K562 (cell line): ENCODE measurements at regions not wholly inside any gene's neighbourhood (a gene's known extent, or its start where the extent isn't known, plus 50 kb on each side); places are given as distances from the start of the nearest gene placed in this dataset.

Experiments
- ATAC-seq: fragments of 200-7000 bp; cut with Tn5 transposase; 3 replicates; pipeline ENCODE4 v1.9.1; 2020; ENCODE audit warnings: moderate library complexity
- BruUV-seq: library from RNA; stranded (reverse); fragments of 400-500 nt; replicated peaks from 2 replicates; lab custom pipeline; 2021; lab: Mats Ljungman, UMichigan
- CTCF ChIA-PET: fragments of 300-600 bp; formaldehyde crosslinking; extraction: SDS; loops from one replicate; lab custom pipeline; 2021; ENCODE audit warnings: low intra/inter-chr PET ratio; lab: Yijun Ruan, JAX
- POLR2A ChIA-PET: fragments of 300-600, 350-650 bp; sonication (Branson Sonifier 250); formaldehyde crosslinking; extraction: SDS; loops from one replicate; lab custom pipeline; 2021; ENCODE audit warnings: antibody characterized with exemption, inconsistent platforms; lab: Yijun Ruan, JAX
- DNase-seq, 4 experiments: peaks; one replicate each; pipeline versions ENCODE4 v3.0.0 to v3.0.0-alpha.2; 2011 to 2018; ENCODE audit warnings: low spot score in 3 of 4, mixed read lengths in 3 of 4; ENCODE audit errors: extremely low read depth in 1 of 4
- FAIRE-seq: peaks from 2 replicates; lab custom pipeline; 2011; peaks lifted over from hg19 to GRCh38; lab: Jason Lieb, UNC
- H2AFZ ChIP-seq: 2 replicates; pipeline ENCODE4 v1.6.0; 2011; ENCODE audit warnings: low read depth, low read length, control low read depth, inconsistent platforms
- H3K27ac ChIP-seq: fragments of 200-600 bp; 3 replicates; pipeline ENCODE4 v1.8.0; 2011; ENCODE audit warnings: low read depth, mild to moderate bottlenecking, control low read depth, inconsistent platforms, low read length, moderate library complexity, mixed read lengths; ENCODE audit errors: extremely low read depth
- H3K27me3 ChIP-seq, 2 experiments: fragments of 300-600 bp in 1 of 2; 2 replicates in 1 of 2; 3 replicates in 1 of 2; pipeline versions ENCODE4 v1.6.0 to v1.8.0; 2011; ENCODE audit warnings: inconsistent platforms in 2 of 2, low read length in 2 of 2, mild to moderate bottlenecking in 1 of 2, mixed read lengths in 1 of 2, moderate library complexity in 1 of 2; ENCODE audit not compliant: control insufficient read depth in 2 of 2, insufficient read depth in 2 of 2
- H3K36me3 ChIP-seq: fragments of 300-600 bp; 3 replicates; pipeline ENCODE4 v1.8.0; 2011; ENCODE audit warnings: mild to moderate bottlenecking, low read length, inconsistent platforms; ENCODE audit not compliant: control insufficient read depth, insufficient read depth
- H3K4me1 ChIP-seq, 2 experiments: fragments of 200-600 bp in 1 of 2; replicated peaks in 1 of 2; 2 replicates in 1 of 2; 3 replicates in 1 of 2; pipeline versions ENCODE4 v1.5.1 to v1.8.0; 2011; ENCODE audit warnings: inconsistent platforms in 2 of 2, low read length in 2 of 2, mild to moderate bottlenecking in 1 of 2, mixed read lengths in 1 of 2, moderate library complexity in 1 of 2; ENCODE audit not compliant: control insufficient read depth in 2 of 2, insufficient read depth in 2 of 2
- H3K4me2 ChIP-seq: 2 replicates; pipeline ENCODE4 v1.6.1; 2011; ENCODE audit warnings: low read length, control low read depth, inconsistent platforms, mixed read lengths; ENCODE audit not compliant: insufficient read depth
- H3K4me3 ChIP-seq: fragments of 200-600 bp; sonication (generic), shearing (Covaris generic); 2 replicates; pipeline ENCODE4 v1.5.1; 2016; ENCODE audit warnings: control low read depth, inconsistent platforms
- H3K79me2 ChIP-seq: fragments of 200-600 bp; 3 replicates; pipeline ENCODE4 v1.8.0; 2011; ENCODE audit warnings: low read length, inconsistent platforms; ENCODE audit not compliant: control insufficient read depth, insufficient read depth
- H3K9ac ChIP-seq, 2 experiments: 2 replicates each; pipeline versions ENCODE4 v1.6.0 to v1.6.1; 2011; ENCODE audit warnings: low read depth in 2 of 2, low read length in 2 of 2, control low read depth in 1 of 2, inconsistent platforms in 1 of 2, mild to moderate bottlenecking in 1 of 2, mixed read lengths in 1 of 2; ENCODE audit not compliant: insufficient read depth in 1 of 2
- H3K9me1 ChIP-seq: one replicate; pipeline ENCODE4 v1.6.0; 2011; ENCODE audit warnings: inconsistent platforms, mild to moderate bottlenecking, low read length, moderate library complexity; ENCODE audit not compliant: control insufficient read depth, insufficient read depth
- H3K9me3 ChIP-seq: replicated peaks from 2 replicates; pipeline ENCODE4 v1.5.1; 2011; ENCODE audit warnings: low read depth, low read length, inconsistent platforms; ENCODE audit not compliant: control insufficient read depth, insufficient read depth
- H4K20me1 ChIP-seq: replicated peaks from 2 replicates; pipeline ENCODE4 v1.6.1; 2011; ENCODE audit warnings: low read length, inconsistent platforms, mixed read lengths; ENCODE audit not compliant: control insufficient read depth, insufficient read depth
- MAFF ChIP-seq: IDR thresholded peaks from 2 replicates; pipeline ENCODE4 v1.6.1; 2012; ENCODE audit warnings: low read length, improper control_type of control experiment
- NR3C1 ChIP-seq: sonication (generic); formaldehyde crosslinking; IDR thresholded peaks from 2 replicates; pipeline ENCODE4 v1.8.1; 2022; ENCODE audit warnings: missing genetic modification reagents
- WGBS: fragments of 100-300 bp; shearing (Covaris generic); methylation state at CpG from one replicate; pipeline ENCODE4 v1.1.6; 2016; ENCODE audit warnings: low coverage, mixed read lengths; ENCODE audit not compliant: insufficient coverage; ENCODE audit errors: missing lambda C conversion rate; 5-methylcytosine and 5-hydroxymethylcytosine counted together
- in situ Hi-C: fragments of 300-500 bp; cut with MboI; formaldehyde crosslinking; loops from 4 replicates; pipeline ENCODE4 v1.15.0; 2018; ENCODE audit warnings: inconsistent platforms, mixed read lengths
- intact Hi-C: fragments of 100-400 bp; cut with micrococcal nuclease; formaldehyde crosslinking; loops from 2 replicates; pipeline ENCODE4 v1.14.2; 2022
- TF ChIP-seq, protein P1 (sequence below): fragments of 250-450 bp; sonication (Bioruptor Pico); IDR thresholded peaks from 2 replicates; pipeline ENCODE4 v1.9.0; 2021; ENCODE audit warnings: mild to moderate bottlenecking, inconsistent platforms
- TF ChIP-seq, protein P2 (sequence below): fragments of 450-650 bp; formaldehyde crosslinking; IDR thresholded peaks from 2 replicates; pipeline ENCODE4 v1.4.0; 2022; ENCODE audit warnings: missing genetic modification characterization

GRCh38 chr15:31839388-31839787 lies 190.9 kb upstream of the CHRNA7 start:
- Histone ChIP-seq H3K9me1 (no peaks in the 10 kb centered on the region), H3K79me2 (no peaks in the 10 kb centered on the region), H2AFZ (no peak overlapping the region), H3K27ac (no peak overlapping the region), H4K20me1 (no peaks in the 10 kb centered on the region), H3K4me3 (no peak overlapping the region), H3K9me3 (no peaks in the 10 kb centered on the region), H3K9ac (no peak overlapping the region), H3K4me2 (no peak overlapping the region), H3K27me3 (no peaks in the 10 kb centered on the region), H3K4me1 (no peaks in the 10 kb centered on the region), H3K36me3 (no peaks in the 10 kb centered on the region)
- intact Hi-C loops: no loop called here
- POLR2A ChIA-PET: no interaction called here
- BruUV-seq: no TSS peak
- TF ChIP-seq, protein P1, sequence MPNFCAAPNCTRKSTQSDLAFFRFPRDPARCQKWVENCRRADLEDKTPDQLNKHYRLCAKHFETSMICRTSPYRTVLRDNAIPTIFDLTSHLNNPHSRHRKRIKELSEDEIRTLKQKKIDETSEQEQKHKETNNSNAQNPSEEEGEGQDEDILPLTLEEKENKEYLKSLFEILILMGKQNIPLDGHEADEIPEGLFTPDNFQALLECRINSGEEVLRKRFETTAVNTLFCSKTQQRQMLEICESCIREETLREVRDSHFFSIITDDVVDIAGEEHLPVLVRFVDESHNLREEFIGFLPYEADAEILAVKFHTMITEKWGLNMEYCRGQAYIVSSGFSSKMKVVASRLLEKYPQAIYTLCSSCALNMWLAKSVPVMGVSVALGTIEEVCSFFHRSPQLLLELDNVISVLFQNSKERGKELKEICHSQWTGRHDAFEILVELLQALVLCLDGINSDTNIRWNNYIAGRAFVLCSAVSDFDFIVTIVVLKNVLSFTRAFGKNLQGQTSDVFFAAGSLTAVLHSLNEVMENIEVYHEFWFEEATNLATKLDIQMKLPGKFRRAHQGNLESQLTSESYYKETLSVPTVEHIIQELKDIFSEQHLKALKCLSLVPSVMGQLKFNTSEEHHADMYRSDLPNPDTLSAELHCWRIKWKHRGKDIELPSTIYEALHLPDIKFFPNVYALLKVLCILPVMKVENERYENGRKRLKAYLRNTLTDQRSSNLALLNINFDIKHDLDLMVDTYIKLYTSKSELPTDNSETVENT (CRISPR knock-in tag): no peak
- no peak for TF ChIP-seq NR3C1
- TF ChIP-seq, protein P2, sequence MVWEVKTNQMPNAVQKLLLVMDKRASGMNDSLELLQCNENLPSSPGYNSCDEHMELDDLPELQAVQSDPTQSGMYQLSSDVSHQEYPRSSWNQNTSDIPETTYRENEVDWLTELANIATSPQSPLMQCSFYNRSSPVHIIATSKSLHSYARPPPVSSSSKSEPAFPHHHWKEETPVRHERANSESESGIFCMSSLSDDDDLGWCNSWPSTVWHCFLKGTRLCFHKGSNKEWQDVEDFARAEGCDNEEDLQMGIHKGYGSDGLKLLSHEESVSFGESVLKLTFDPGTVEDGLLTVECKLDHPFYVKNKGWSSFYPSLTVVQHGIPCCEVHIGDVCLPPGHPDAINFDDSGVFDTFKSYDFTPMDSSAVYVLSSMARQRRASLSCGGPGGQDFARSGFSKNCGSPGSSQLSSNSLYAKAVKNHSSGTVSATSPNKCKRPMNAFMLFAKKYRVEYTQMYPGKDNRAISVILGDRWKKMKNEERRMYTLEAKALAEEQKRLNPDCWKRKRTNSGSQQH (CRISPR knock-in tag): no peak
- no peak for TF ChIP-seq MAFF
- ATAC-seq (no peak), FAIRE-seq (no peak), DNase-seq (no peak)
- in situ Hi-C loops: no loop called here
- CTCF ChIA-PET: no interaction called here
- 0% methylated on average over 3 of the region's 3 CpGs for WGBS
